ENCODE measurements at regions not wholly inside any gene's neighbourhood (a gene's known extent, or its start where the extent isn't known, plus 50 kb on each side); places are given as distances from the start of the nearest gene placed in this dataset.

- TF ChIP-seq, protein P1, sequence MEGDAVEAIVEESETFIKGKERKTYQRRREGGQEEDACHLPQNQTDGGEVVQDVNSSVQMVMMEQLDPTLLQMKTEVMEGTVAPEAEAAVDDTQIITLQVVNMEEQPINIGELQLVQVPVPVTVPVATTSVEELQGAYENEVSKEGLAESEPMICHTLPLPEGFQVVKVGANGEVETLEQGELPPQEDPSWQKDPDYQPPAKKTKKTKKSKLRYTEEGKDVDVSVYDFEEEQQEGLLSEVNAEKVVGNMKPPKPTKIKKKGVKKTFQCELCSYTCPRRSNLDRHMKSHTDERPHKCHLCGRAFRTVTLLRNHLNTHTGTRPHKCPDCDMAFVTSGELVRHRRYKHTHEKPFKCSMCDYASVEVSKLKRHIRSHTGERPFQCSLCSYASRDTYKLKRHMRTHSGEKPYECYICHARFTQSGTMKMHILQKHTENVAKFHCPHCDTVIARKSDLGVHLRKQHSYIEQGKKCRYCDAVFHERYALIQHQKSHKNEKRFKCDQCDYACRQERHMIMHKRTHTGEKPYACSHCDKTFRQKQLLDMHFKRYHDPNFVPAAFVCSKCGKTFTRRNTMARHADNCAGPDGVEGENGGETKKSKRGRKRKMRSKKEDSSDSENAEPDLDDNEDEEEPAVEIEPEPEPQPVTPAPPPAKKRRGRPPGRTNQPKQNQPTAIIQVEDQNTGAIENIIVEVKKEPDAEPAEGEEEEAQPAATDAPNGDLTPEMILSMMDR (conservative IDR thresholded peaks at IDR 0.05; ENCODE audit: low read length): no peak
- TF ChIP-seq EZH2phosphoT487 (IDR thresholded peaks at IDR 0.05; ENCODE audit: borderline replicate concordance, low read depth, low read length): no peak
Observed at GRCh38 chr7:81883801-81884393, 114.0 kb upstream of the HGF start.
